K562 (cell line): ENCODE measurements at regions not wholly inside any gene's neighbourhood (a gene's known extent, or its start where the extent isn't known, plus 50 kb on each side); places are given as distances from the start of the nearest gene placed in this dataset.

ENCODE experiments used
- ATAC-seq: fragments of 200-7000 bp; cut with Tn5 transposase; 3 replicates; pipeline ENCODE4 v1.9.1; 2020; ENCODE audit warnings: moderate library complexity
- BruUV-seq: library from RNA; stranded (reverse); fragments of 400-500 nt; replicated peaks from 2 replicates; lab custom pipeline; 2021; lab: Mats Ljungman, UMichigan
- CTCF ChIA-PET: fragments of 300-600 bp; formaldehyde crosslinking; extraction: SDS; loops from one replicate; lab custom pipeline; 2021; ENCODE audit warnings: low intra/inter-chr PET ratio; lab: Yijun Ruan, JAX
- POLR2A ChIA-PET: fragments of 300-600, 350-650 bp; sonication (Branson Sonifier 250); formaldehyde crosslinking; extraction: SDS; loops from one replicate; lab custom pipeline; 2021; ENCODE audit warnings: antibody characterized with exemption, inconsistent platforms; lab: Yijun Ruan, JAX
- DNase-seq, 4 experiments: peaks; one replicate each; pipeline versions ENCODE4 v3.0.0 to v3.0.0-alpha.2; 2011 to 2018; ENCODE audit warnings: low spot score in 3 of 4, mixed read lengths in 3 of 4; ENCODE audit errors: extremely low read depth in 1 of 4
- FAIRE-seq: peaks from 2 replicates; lab custom pipeline; 2011; peaks lifted over from hg19 to GRCh38; lab: Jason Lieb, UNC
- H2AFZ ChIP-seq: 2 replicates; pipeline ENCODE4 v1.6.0; 2011; ENCODE audit warnings: low read depth, low read length, control low read depth, inconsistent platforms
- H3K27ac ChIP-seq: fragments of 200-600 bp; 3 replicates; pipeline ENCODE4 v1.8.0; 2011; ENCODE audit warnings: low read depth, mild to moderate bottlenecking, control low read depth, inconsistent platforms, low read length, moderate library complexity, mixed read lengths; ENCODE audit errors: extremely low read depth
- H3K27me3 ChIP-seq, 2 experiments: fragments of 300-600 bp in 1 of 2; 2 replicates in 1 of 2; 3 replicates in 1 of 2; pipeline versions ENCODE4 v1.6.0 to v1.8.0; 2011; ENCODE audit warnings: inconsistent platforms in 2 of 2, low read length in 2 of 2, mild to moderate bottlenecking in 1 of 2, mixed read lengths in 1 of 2, moderate library complexity in 1 of 2; ENCODE audit not compliant: control insufficient read depth in 2 of 2, insufficient read depth in 2 of 2
- H3K36me3 ChIP-seq: fragments of 300-600 bp; 3 replicates; pipeline ENCODE4 v1.8.0; 2011; ENCODE audit warnings: mild to moderate bottlenecking, low read length, inconsistent platforms; ENCODE audit not compliant: control insufficient read depth, insufficient read depth
- H3K4me1 ChIP-seq, 2 experiments: fragments of 200-600 bp in 1 of 2; replicated peaks in 1 of 2; 2 replicates in 1 of 2; 3 replicates in 1 of 2; pipeline versions ENCODE4 v1.5.1 to v1.8.0; 2011; ENCODE audit warnings: inconsistent platforms in 2 of 2, low read length in 2 of 2, mild to moderate bottlenecking in 1 of 2, mixed read lengths in 1 of 2, moderate library complexity in 1 of 2; ENCODE audit not compliant: control insufficient read depth in 2 of 2, insufficient read depth in 2 of 2
- H3K4me2 ChIP-seq: 2 replicates; pipeline ENCODE4 v1.6.1; 2011; ENCODE audit warnings: low read length, control low read depth, inconsistent platforms, mixed read lengths; ENCODE audit not compliant: insufficient read depth
- H3K4me3 ChIP-seq: fragments of 200-600 bp; sonication (generic), shearing (Covaris generic); 2 replicates; pipeline ENCODE4 v1.5.1; 2016; ENCODE audit warnings: control low read depth, inconsistent platforms
- H3K79me2 ChIP-seq: fragments of 200-600 bp; 3 replicates; pipeline ENCODE4 v1.8.0; 2011; ENCODE audit warnings: low read length, inconsistent platforms; ENCODE audit not compliant: control insufficient read depth, insufficient read depth
- H3K9ac ChIP-seq, 2 experiments: 2 replicates each; pipeline versions ENCODE4 v1.6.0 to v1.6.1; 2011; ENCODE audit warnings: low read depth in 2 of 2, low read length in 2 of 2, control low read depth in 1 of 2, inconsistent platforms in 1 of 2, mild to moderate bottlenecking in 1 of 2, mixed read lengths in 1 of 2; ENCODE audit not compliant: insufficient read depth in 1 of 2
- H3K9me1 ChIP-seq: one replicate; pipeline ENCODE4 v1.6.0; 2011; ENCODE audit warnings: inconsistent platforms, mild to moderate bottlenecking, low read length, moderate library complexity; ENCODE audit not compliant: control insufficient read depth, insufficient read depth
- H3K9me3 ChIP-seq: replicated peaks from 2 replicates; pipeline ENCODE4 v1.5.1; 2011; ENCODE audit warnings: low read depth, low read length, inconsistent platforms; ENCODE audit not compliant: control insufficient read depth, insufficient read depth
- H4K20me1 ChIP-seq: replicated peaks from 2 replicates; pipeline ENCODE4 v1.6.1; 2011; ENCODE audit warnings: low read length, inconsistent platforms, mixed read lengths; ENCODE audit not compliant: control insufficient read depth, insufficient read depth
- CEBPZ ChIP-seq: fragments of 150-350 bp; IDR thresholded peaks from 2 replicates; pipeline ENCODE4 v1.6.1; 2014; ENCODE audit warnings: low read depth, mild to moderate bottlenecking, low read length, borderline replicate concordance
- CREB5 ChIP-seq: fragments of 250-450 bp; sonication (Bioruptor Pico); IDR thresholded peaks from 2 replicates; pipeline ENCODE4 v1.5.0; 2020; ENCODE audit warnings: mild to moderate bottlenecking
- DDX20 ChIP-seq: fragments of 450-650 bp; IDR thresholded peaks from 2 replicates; pipeline ENCODE4 v1.6.1; 2016; ENCODE audit warnings: missing genetic modification characterization, low read depth, mild to moderate bottlenecking, missing compliant biosample characterization, moderate library complexity
- ETV5 ChIP-seq: sonication (generic); formaldehyde crosslinking; IDR thresholded peaks from 2 replicates; pipeline ENCODE4 v1.4.0; 2020; ENCODE audit warnings: low read depth, mild to moderate bottlenecking, missing genetic modification reagents
- FOXA3 ChIP-seq, 2 experiments: fragments of 450-650 bp in 1 of 2; sonication (generic) in 1 of 2; formaldehyde crosslinking; IDR thresholded peaks in 1 of 2; conservative IDR thresholded peaks in 1 of 2; 2 replicates each; pipeline versions ENCODE4 v1.4.0 to v1.8.0; 2020 to 2022; ENCODE audit warnings: mild to moderate bottlenecking in 2 of 2, missing genetic modification reagents in 1 of 2
- HDAC2 ChIP-seq: fragments of 450-650 bp; IDR thresholded peaks from 2 replicates; pipeline ENCODE4 v1.6.1; 2016; ENCODE audit warnings: mild to moderate bottlenecking
- MTA2 ChIP-seq: fragments of 450-650 bp; IDR thresholded peaks from 2 replicates; pipeline ENCODE4 v1.6.1; 2016; ENCODE audit warnings: low read depth
- NCOA1 ChIP-seq: fragments of 450-650 bp; IDR thresholded peaks from 2 replicates; pipeline ENCODE4 v1.6.1; 2016; ENCODE audit warnings: low read depth
- NFRKB ChIP-seq: fragments of 450-650 bp; IDR thresholded peaks from 2 replicates; pipeline ENCODE4 v1.6.1; 2016; ENCODE audit warnings: low read depth
- NR2C2 ChIP-seq, 2 experiments: fragments of 200-800 bp in 1 of 2; sonication (Bioruptor generic) in 1 of 2; sonication (generic) in 1 of 2; formaldehyde crosslinking in 1 of 2; IDR thresholded peaks; 2 replicates each; pipeline versions ENCODE4 v1.6.1 to v1.8.0; 2016 to 2022; ENCODE audit warnings: mild to moderate bottlenecking in 1 of 2, missing compliant biosample characterization in 1 of 2, missing genetic modification characterization in 1 of 2, missing genetic modification reagents in 1 of 2
- THAP12 ChIP-seq: fragments of 250-450 bp; sonication (Bioruptor Pico); IDR thresholded peaks from 2 replicates; pipeline ENCODE4 v1.9.0; 2021; ENCODE audit warnings: mild to moderate bottlenecking, inconsistent platforms
- ZBTB5 ChIP-seq: fragments of 450-650 bp; IDR thresholded peaks from 2 replicates; pipeline ENCODE4 v1.6.1; 2017; ENCODE audit warnings: antibody characterized with exemption
- WGBS: fragments of 100-300 bp; shearing (Covaris generic); methylation state at CpG from one replicate; pipeline ENCODE4 v1.1.6; 2016; ENCODE audit warnings: low coverage, mixed read lengths; ENCODE audit not compliant: insufficient coverage; ENCODE audit errors: missing lambda C conversion rate; 5-methylcytosine and 5-hydroxymethylcytosine counted together
- in situ Hi-C: fragments of 300-500 bp; cut with MboI; formaldehyde crosslinking; loops from 4 replicates; pipeline ENCODE4 v1.15.0; 2018; ENCODE audit warnings: inconsistent platforms, mixed read lengths
- intact Hi-C: fragments of 100-400 bp; cut with micrococcal nuclease; formaldehyde crosslinking; loops from 2 replicates; pipeline ENCODE4 v1.14.2; 2022

GRCh38 chr7:24175603-24176002, 108.4 kb upstream of the NPY start:
- Histone ChIP-seq H3K4me3 (no peak overlapping the region), H3K36me3 (no peaks in the 10 kb centered on the region), H2AFZ (no peak overlapping the region), H4K20me1 (no peaks in the 10 kb centered on the region), H3K4me2 (no peak overlapping the region), H3K9me1 (no peaks in the 10 kb centered on the region), H3K27ac (no peak overlapping the region), H3K9ac (no peak overlapping the region), H3K27me3 (0 out of 5 replicates have a peak, but pooled peaks cover 0 to 5% of the 10 kb centered on the region in 2 experiments), H3K79me2 (no peaks in the 10 kb centered on the region), H3K4me1 (no peaks in the 10 kb centered on the region), H3K9me3 (no peaks in the 10 kb centered on the region)
- ATAC-seq (no peak), DNase-seq (no peak), FAIRE-seq (no peak)
- TF ChIP-seq DDX20, result no peak
- no peak for TF ChIP-seq NR2C2 (CRISPR knock-in tag; IDR thresholded peaks at IDR 0.05)
- TF ChIP-seq NR2C2 (tag; IDR thresholded peaks at IDR 0.05), result no peak
- TF ChIP-seq ETV5 (CRISPR knock-in tag), result no peak
- TF ChIP-seq NFRKB, result no peak
- TF ChIP-seq HDAC2, result no peak
- no peak for TF ChIP-seq CREB5 (CRISPR knock-in tag)
- TF ChIP-seq THAP12 (CRISPR knock-in tag), result no peak
- no peak for TF ChIP-seq MTA2
- no peak for TF ChIP-seq FOXA3 (CRISPR knock-in tag; conservative IDR thresholded peaks at IDR 0.05 in 1 of 2, IDR thresholded peaks at IDR 0.05 in 1 of 2)
- TF ChIP-seq CEBPZ, result no peak
- no peak for TF ChIP-seq NCOA1
- TF ChIP-seq ZBTB5, result no peak
- BruUV-seq, result no TSS peak
- intact Hi-C loops (no loop called here), in situ Hi-C loops (no loop called here)
- WGBS, result 2% methylated on average over 6 of the region's 6 CpGs
- ChIA-PET CTCF (no interaction called here), POLR2A (interaction anchor here (0.5 kb wide), 1 partner anchor 79 kb away, joined by 3 read pairs; no protein-coding TSS in a partner anchor)
